ENCODE measurements at regions not wholly inside any gene's neighbourhood (a gene's known extent, or its start where the extent isn't known, plus 50 kb on each side); places are given as distances from the start of the nearest gene placed in this dataset.

- TF ChIP-seq CTCF (IDR thresholded peaks at IDR 0.05; ENCODE audit: low read length), result no peak
- no peak for TF ChIP-seq EZH2 (optimal IDR thresholded peaks at IDR 0.05; ENCODE audit: low read depth, low read length)
- no peak for TF ChIP-seq EZH2phosphoT487 (IDR thresholded peaks at IDR 0.05; ENCODE audit: low read length)
Measured at GRCh38 chr2:65739927-65740326, 307.5 kb upstream of the SPRED2 start.
